NCI-H1694 treated with DMSO at 0.1 percent for 48 hours (cell line): ENCODE measurements at regions not wholly inside any gene's neighbourhood (a gene's known extent, or its start where the extent isn't known, plus 50 kb on each side); places are given as distances from the start of the nearest gene placed in this dataset.

Experiments used
- DNase-seq: peaks from one replicate; lab custom pipeline; 2025; lab: John Stamatoyannopoulos, UW

- DNase-seq = no peak
Measured at GRCh38 chr20:22740829-22741228, 156.5 kb upstream of the FOXA2 start.

GRCh38 chr20:22744341-22745193, 160.2 kb upstream of the FOXA2 start:
- no peak for DNase-seq

GRCh38 chr20:22745194-22745500, 160.8 kb upstream of the FOXA2 start:
- no peak for DNase-seq

GRCh38 chr20:22746957-22747356, 162.6 kb upstream of the FOXA2 start:
- DNase-seq = no peak

- DNase-seq = no peak
Measured at GRCh38 chr20:22752324-22752723, 168.0 kb upstream of the FOXA2 start.

- no peak for DNase-seq
Measured at GRCh38 chr20:22757424-22758183, 173.2 kb upstream of the FOXA2 start.

- DNase-seq = no peak
Measured at GRCh38 chr20:22758815-22759214, 174.4 kb upstream of the FOXA2 start.

- no peak for DNase-seq
Measured at GRCh38 chr20:22762576-22763256, 178.3 kb upstream of the FOXA2 start.

GRCh38 chr20:22763257-22763906, 179.0 kb upstream of the FOXA2 start:
- DNase-seq = no peak

- DNase-seq = no peak
Measured at GRCh38 chr20:22768266-22769178, 184.2 kb upstream of the FOXA2 start.

GRCh38 chr20:22770241-22770800, 185.9 kb upstream of the FOXA2 start:
- no peak for DNase-seq

- DNase-seq = no peak
Measured at GRCh38 chr20:22771706-22772105, 187.3 kb upstream of the FOXA2 start.

- DNase-seq = no peak
Measured at GRCh38 chr20:22773344-22773743, 189.0 kb upstream of the FOXA2 start.

GRCh38 chr20:22775256-22775655, 190.9 kb upstream of the FOXA2 start:
- DNase-seq = no peak

GRCh38 chr20:22775671-22776139, 191.3 kb upstream of the FOXA2 start:
- no peak for DNase-seq

- DNase-seq = no peak
Measured at GRCh38 chr20:22776369-22776768, 192.0 kb upstream of the FOXA2 start.

- no peak for DNase-seq
Measured at GRCh38 chr20:22779878-22780277, 195.5 kb upstream of the FOXA2 start.

GRCh38 chr20:22781869-22782268, 197.5 kb upstream of the FOXA2 start:
- no peak for DNase-seq

- no peak for DNase-seq
Measured at GRCh38 chr20:22789676-22790075, 205.3 kb upstream of the FOXA2 start.

GRCh38 chr20:22791396-22791795, 207.0 kb upstream of the FOXA2 start:
- no peak for DNase-seq
